ENCODE measurements at regions not wholly inside any gene's neighbourhood (a gene's known extent, or its start where the extent isn't known, plus 50 kb on each side); places are given as distances from the start of the nearest gene placed in this dataset.
"Not testable (repeated sequence)": the region's sequence is repeated elsewhere in the genome, so short reads cannot be mapped to it uniquely, and the experiment has no call there.

DNA sequence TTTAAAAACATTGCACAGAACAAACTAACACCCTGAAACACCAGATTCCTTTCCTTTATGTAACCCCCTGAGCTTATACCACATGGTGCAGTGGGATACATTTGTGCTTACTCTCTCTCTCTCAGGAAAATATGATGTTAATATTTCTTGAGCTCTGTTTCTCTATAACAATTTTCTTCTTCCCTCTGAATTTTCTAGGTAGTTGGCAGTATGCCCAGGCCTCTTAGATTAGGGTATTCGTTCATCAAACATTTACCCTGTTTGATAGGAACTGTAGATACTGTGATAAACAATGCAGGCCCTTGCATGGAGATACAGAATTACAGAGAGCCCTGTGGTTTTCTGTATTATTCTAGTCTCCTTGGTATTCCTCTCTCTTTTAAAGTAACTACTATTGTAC is 567.8 kb downstream of the IPMK start:
- Mint-ChIP-seq H3K9me3 (no peaks in the 10 kb centered on the region), H3K27ac (no peak overlapping the region), H3K4me1 (ENCODE audit: low read depth) (no peaks in the 10 kb centered on the region), H3K36me3 (ENCODE audit: low read depth) (no peaks in the 10 kb centered on the region), H3K4me3 (no peak overlapping the region), H3K27me3 (no peaks in the 10 kb centered on the region)
- intact Hi-C loops (cut with micrococcal nuclease), result no loop called here

DNA sequence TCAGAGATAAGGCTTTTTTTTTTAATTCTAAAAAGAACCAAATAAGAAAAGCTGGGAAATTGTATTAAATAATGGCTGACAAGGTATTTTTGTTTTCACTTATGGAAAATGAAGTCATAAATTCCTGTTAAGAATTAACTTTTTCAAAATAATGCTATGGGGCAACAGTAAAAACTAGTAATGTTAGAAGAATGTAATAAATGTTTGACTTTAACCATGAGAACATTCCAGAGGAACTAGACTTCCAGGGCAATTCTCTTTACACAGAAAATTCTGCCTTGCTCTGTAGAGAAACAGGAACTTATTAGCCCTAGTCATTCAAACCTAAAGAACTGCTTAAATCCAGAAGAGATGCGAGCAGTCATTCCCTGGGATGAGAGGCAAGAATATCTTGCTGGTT is 571.1 kb downstream of the IPMK start:
- no peaks in the 10 kb centered on the region for H3K9me3 Mint-ChIP-seq
- H3K27me3 Mint-ChIP-seq, result no peaks in the 10 kb centered on the region
- H3K4me1 Mint-ChIP-seq (ENCODE audit: low read depth), result no peaks in the 10 kb centered on the region

DNA sequence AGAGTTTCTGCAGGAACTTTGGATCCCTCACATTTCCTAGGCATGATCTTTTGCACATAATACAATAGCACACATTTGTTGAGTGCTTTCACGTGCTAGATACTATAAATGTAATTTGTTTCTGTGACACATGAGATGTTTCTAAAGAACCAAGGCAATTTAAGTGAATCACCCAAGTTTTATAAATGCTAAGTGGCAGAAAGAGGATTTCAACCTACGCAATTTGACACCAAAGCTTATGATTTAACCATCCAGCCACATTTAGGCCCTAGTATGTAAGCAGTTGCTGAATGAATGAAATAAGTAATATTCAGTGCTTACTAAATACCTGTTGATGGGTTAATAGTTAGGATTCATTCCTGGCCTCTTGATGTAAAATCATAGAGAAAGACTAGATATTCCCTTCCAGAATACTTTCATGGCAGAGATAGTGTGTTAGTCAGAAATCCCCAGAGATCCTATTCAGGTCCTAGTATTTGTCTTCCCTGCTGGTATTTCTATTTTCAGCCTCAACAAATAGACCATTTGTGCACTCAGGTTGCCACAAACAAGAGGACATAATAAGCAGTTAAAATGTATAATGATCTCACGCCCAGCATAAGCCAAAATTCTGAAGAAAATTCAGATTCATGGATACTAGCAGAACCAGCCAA is 572.6 kb downstream of the IPMK start:
- Mint-ChIP-seq H3K4me1 (ENCODE audit: low read depth) (no peaks in the 10 kb centered on the region), H3K36me3 (ENCODE audit: low read depth) (no peaks in the 10 kb centered on the region), H3K27me3 (no peaks in the 10 kb centered on the region), H3K27ac (no peak overlapping the region), H3K4me3 (no peak overlapping the region), H3K9me3 (no peaks in the 10 kb centered on the region)
- intact Hi-C loops (cut with micrococcal nuclease), result no loop called here

More for the DNA sequence above, 571.1 kb downstream of the IPMK start:
- H3K36me3 Mint-ChIP-seq (ENCODE audit: low read depth), result no peaks in the 10 kb centered on the region
- H3K4me3 Mint-ChIP-seq, result no peak overlapping the region
- no peak overlapping the region for H3K27ac Mint-ChIP-seq
- intact Hi-C loops (cut with micrococcal nuclease), result no loop called here

DNA sequence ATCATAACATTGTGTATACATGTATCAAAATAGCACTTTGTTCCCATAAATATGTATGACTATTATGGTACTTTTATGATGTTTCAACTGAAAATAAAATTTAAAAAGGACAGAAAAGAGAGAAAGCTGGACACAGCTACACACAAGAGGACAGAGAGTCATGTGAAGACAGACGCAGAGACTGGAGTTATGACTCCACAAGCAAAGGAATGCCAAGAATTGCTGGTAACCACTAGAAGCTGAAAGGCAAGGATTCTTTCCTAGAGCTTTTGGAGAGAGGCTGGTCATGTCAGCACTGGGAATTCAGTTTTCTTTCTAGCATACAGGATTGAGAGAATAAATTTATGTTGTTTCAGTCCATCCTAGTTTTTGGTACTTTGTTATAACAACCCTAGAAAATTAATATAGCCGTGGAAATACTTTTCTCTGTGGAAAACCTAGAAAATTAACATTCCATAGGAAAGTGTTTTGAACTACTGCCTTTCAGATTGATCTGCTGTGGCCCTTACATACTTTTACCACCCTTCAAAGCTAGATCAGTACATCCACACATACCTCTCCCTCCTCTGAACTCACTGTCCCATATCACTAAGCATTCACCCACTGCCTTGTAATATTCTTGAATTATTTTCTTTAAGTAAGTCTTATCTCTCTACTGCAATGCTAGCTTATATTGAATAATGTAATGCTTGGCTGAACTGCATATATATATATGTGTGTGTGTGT is 575.3 kb downstream of the IPMK start:
- Mint-ChIP-seq H3K27me3 (no peaks in the 10 kb centered on the region), H3K9me3 (no peaks in the 10 kb centered on the region), H3K36me3 (ENCODE audit: low read depth) (no peaks in the 10 kb centered on the region), H3K27ac (no peak overlapping the region), H3K4me3 (no peak overlapping the region), H3K4me1 (ENCODE audit: low read depth) (no peaks in the 10 kb centered on the region)
- intact Hi-C loops (cut with micrococcal nuclease), result no loop called here

DNA sequence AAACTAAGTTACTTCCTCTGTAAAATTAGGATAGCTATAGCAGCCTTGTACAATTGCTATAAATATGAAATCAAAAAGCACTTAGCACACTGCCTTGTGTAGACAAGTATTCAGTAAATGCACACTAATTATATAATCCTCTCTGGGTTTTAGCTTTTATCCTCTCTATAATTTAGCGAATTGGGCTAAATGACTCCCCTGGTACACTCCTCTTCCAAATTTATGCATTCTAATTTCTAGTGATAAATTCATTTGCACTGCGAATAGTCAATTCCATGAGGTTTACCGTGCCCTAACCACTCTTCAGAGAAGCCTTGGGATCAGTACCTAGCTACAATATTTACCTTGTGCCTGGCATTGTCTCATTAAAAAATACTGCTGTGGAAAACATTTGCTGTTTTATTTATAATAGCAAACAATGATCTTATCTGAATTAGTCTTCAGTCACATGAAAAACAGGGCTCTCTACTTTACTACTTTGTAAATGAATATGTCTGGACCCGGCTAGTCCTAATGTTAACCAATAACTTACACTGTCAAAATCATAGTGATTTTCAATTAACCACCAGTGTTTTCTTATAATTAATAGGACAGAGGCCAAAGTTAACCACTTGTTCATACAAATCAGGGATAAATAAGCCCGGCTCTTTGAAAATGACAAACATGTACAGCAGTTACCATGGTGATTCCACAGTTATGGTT is 577.9 kb downstream of the IPMK start:
- Mint-ChIP-seq H3K27me3 (no peaks in the 10 kb centered on the region), H3K9me3 (no peaks in the 10 kb centered on the region), H3K4me3 (no peak overlapping the region), H3K4me1 (ENCODE audit: low read depth) (no peaks in the 10 kb centered on the region), H3K36me3 (ENCODE audit: low read depth) (no peaks in the 10 kb centered on the region), H3K27ac (no peak overlapping the region)
- intact Hi-C loops (cut with micrococcal nuclease), result no loop called here

DNA sequence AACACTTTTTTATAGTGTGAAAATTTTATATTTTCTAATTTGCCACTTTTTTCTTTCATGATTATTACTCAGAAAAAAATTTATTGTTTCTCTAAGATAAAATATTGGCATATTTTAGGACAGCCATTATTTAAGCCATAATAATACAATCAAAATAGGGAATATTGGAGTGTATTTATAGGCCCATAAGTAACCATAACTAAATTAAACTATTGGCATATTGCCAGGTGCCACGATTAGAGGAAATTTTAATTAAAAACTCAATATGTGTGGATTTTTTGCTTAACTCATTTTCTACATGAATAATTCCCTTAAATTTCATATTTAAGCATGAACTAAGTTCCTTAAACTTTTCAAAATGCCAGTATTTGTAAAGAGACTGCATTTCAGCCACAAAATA is 587.8 kb downstream of the IPMK start:
- no peak overlapping the region for H3K4me3 Mint-ChIP-seq
- no peaks in the 10 kb centered on the region for H3K27me3 Mint-ChIP-seq
- no peaks in the 10 kb centered on the region for H3K36me3 Mint-ChIP-seq (ENCODE audit: low read depth)
- no peaks in the 10 kb centered on the region for H3K9me3 Mint-ChIP-seq
- H3K27ac Mint-ChIP-seq, result no peak overlapping the region
- intact Hi-C loops (cut with micrococcal nuclease), result no loop called here
- no peaks in the 10 kb centered on the region for H3K4me1 Mint-ChIP-seq (ENCODE audit: low read depth)

DNA sequence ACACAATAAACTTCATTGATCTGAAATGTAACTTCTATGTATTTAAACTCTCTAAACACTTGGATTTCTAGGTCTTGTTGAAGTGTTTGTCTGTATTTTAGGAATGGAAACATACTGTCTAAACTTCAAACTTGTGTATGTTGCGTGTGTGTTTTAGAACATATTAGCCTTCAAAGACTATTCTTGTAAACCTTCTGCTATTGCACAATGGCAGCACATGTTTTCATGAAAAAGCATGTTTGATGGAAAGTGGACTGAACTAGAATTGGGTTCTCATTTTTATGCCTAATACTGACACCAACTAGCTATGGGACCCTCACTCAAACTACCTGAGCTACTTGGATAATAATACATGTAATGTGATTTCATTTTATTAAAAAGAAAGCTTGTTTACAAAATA is 592.6 kb downstream of the IPMK start:
- Mint-ChIP-seq H3K27ac (no peak overlapping the region), H3K4me3 (no peak overlapping the region), H3K36me3 (ENCODE audit: low read depth) (no peaks in the 10 kb centered on the region), H3K9me3 (no peaks in the 10 kb centered on the region), H3K4me1 (ENCODE audit: low read depth) (no peaks in the 10 kb centered on the region), H3K27me3 (no peaks in the 10 kb centered on the region)
- intact Hi-C loops (cut with micrococcal nuclease), result no loop called here

DNA sequence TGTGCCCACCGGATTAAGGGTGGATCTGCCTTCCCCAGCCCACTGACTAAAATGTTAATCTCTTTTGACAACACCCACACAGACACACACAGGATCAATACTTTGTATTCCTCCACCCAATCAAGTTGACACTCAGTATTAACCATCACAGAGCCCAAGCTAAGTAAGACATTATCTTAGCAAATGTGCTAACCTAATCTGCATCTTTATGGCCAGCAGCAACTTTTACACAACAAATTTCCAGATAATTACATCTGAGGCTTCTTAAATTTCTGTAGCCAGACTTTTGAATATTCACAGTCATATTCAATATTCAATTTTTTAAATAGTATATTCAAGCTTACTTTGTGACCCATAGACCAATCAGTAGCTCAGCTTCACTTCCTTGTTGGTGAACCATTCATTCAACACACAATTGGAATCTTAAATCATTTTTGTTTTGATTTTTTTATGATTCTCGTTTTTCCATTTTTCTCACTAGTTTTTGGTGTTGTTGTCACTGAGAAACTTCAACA is 594.2 kb downstream of the IPMK start:
- H3K9me3 Mint-ChIP-seq, result no peaks in the 10 kb centered on the region
- no peaks in the 10 kb centered on the region for H3K4me1 Mint-ChIP-seq (ENCODE audit: low read depth)
- intact Hi-C loops (cut with micrococcal nuclease), result no loop called here
- H3K27me3 Mint-ChIP-seq, result no peaks in the 10 kb centered on the region
- H3K4me3 Mint-ChIP-seq, result no peak overlapping the region
- H3K36me3 Mint-ChIP-seq (ENCODE audit: low read depth), result no peaks in the 10 kb centered on the region
- H3K27ac Mint-ChIP-seq, result no peak overlapping the region

DNA sequence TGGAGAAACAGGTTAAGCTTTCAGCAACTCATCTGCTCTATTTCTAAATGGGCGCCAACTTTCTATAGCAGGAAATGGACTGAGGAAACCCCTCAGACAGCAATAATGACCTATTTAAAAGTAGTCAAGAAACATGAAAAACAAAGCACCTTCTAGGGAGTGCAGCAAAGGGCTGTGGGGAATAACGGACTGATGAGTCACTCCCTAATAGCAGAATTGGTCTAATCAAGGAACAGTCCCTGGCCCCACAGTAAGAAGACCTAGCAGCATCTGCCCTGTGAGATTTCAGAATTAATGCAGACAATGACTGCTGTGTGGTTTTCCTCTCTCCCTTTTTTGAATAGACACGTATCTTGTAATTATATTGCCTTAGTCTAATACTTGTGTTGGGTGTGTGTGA is 602.9 kb downstream of the IPMK start:
- Mint-ChIP-seq H3K36me3 (ENCODE audit: low read depth) (no peaks in the 10 kb centered on the region), H3K4me1 (ENCODE audit: low read depth) (no peaks in the 10 kb centered on the region), H3K9me3 (no peaks in the 10 kb centered on the region), H3K27me3 (no peaks in the 10 kb centered on the region), H3K27ac (no peak overlapping the region), H3K4me3 (no peak overlapping the region)
- intact Hi-C loops (cut with micrococcal nuclease), result no loop called here

DNA sequence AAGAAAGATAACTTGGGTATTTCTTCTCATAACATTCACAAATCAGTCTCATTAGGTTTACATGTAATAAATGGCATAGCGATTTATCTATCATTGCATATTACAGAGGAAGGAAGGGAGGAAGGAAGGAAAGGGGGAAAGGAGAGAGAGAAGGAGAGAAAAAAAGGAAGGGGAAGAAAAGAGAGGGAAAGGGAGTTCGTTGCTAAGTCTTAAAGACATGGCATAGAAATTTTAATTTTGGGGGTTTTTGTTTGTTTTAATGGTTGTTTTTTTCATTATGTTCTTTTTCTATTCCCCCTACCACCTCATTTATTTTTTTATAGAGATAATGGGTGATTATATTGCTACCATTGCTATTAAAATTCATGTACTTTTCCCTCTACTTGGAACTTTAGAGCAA is 604.3 kb downstream of the IPMK start:
- Mint-ChIP-seq H3K27ac (no peak overlapping the region), H3K4me1 (ENCODE audit: low read depth) (no peaks in the 10 kb centered on the region), H3K9me3 (no peaks in the 10 kb centered on the region), H3K27me3 (no peaks in the 10 kb centered on the region), H3K4me3 (no peak overlapping the region), H3K36me3 (ENCODE audit: low read depth) (no peaks in the 10 kb centered on the region)
- intact Hi-C loops (cut with micrococcal nuclease), result no loop called here

DNA sequence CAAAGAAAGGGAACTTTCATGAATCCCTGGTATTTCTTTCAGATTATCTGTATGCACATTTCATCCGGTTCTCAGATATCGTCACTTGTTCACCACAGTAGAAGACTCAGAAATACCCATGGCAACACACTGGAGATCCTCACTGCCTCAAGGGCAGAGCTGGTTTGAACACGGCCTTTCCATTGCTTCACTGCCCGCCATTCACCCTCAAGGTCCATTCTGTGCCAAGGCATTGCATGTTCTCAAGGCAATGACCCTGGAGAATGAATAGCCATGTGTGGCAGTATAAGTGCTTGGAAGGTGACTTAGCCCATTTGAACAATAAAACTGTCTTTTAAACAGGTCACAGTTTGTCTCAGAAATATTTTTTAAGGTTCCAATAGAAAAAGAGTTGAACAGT is 606.5 kb downstream of the IPMK start:
- Mint-ChIP-seq H3K4me3 (no peak overlapping the region), H3K9me3 (no peaks in the 10 kb centered on the region), H3K4me1 (ENCODE audit: low read depth) (no peaks in the 10 kb centered on the region), H3K36me3 (ENCODE audit: low read depth) (no peaks in the 10 kb centered on the region), H3K27ac (no peak overlapping the region), H3K27me3 (no peaks in the 10 kb centered on the region)
- intact Hi-C loops (cut with micrococcal nuclease), result no loop called here

DNA sequence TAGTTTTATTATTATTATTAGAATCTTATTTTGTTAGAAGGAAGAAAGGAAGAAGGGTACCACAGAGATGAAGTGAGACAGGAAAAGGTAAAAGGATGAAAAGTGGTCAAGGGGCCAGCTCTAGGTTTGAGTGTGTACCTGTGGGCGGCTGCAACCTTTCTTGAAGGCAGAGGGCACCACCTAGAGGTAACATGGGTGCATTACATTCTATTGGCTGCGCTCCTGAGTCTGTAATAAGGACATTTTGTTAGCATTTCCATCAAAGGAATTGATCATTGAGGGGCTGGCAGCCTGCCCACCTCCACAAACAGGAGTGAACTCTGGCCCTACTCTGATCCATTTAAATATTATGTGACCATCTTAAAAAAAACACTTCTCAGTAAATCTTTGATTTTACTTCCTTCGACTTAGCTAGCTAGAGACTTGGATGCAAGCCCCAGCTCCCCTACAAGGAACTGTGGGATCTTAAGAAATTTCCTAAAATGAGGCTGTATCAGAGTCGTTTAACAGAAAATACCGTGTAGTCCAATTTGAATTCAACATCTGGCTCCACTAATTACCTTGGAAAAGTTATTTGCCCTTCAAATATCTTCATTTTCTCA is 610.4 kb downstream of the IPMK start:
- Mint-ChIP-seq H3K9me3 (no peaks in the 10 kb centered on the region), H3K27me3 (no peaks in the 10 kb centered on the region), H3K36me3 (ENCODE audit: low read depth) (no peaks in the 10 kb centered on the region), H3K4me1 (ENCODE audit: low read depth) (no peaks in the 10 kb centered on the region), H3K4me3 (no peak overlapping the region), H3K27ac (no peak overlapping the region)
- intact Hi-C loops (cut with micrococcal nuclease), result no loop called here

DNA sequence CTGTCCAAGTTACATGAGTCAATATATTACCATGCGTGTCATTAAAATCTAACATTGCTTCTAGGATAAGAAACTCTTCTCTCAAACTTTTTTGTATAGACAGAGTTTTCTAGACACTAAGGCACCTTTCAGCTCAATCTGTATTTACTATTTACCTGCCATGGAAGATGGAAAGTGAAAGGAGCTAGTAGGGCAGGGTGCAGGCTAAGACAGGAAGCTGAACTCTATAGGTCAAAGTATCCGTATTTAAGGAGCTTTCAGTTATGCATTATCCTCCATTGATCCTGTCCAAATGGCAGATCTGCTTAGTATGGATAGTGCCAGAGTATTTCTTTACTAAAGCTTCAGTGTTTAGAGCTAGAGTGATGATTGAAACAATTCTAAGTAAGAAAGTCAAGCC is 612.8 kb downstream of the IPMK start:
- intact Hi-C loops (cut with micrococcal nuclease), result no loop called here
- Mint-ChIP-seq H3K27ac (no peak overlapping the region), H3K9me3 (no peaks in the 10 kb centered on the region), H3K4me1 (ENCODE audit: low read depth) (no peaks in the 10 kb centered on the region), H3K36me3 (ENCODE audit: low read depth) (no peaks in the 10 kb centered on the region), H3K4me3 (no peak overlapping the region), H3K27me3 (no peaks in the 10 kb centered on the region)

DNA sequence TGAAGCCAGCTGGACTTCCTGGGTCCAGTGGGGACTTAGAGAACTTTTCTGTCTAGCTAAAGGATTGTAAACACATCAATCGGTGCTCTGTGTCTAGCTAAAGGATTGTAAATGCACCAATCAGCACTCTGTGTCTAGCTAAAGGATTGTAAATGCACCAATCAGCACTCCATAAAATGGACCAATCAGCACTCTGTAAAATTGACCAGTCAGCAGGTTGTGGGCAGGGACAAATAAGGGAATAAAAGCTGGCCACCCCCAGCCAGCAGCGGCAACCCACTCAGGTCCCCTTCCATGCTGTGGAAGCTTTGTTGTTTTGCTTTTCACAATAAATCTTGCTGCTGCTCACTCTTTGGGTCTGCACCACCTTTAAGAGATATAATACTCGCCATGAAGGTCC is 622.6 kb downstream of the IPMK start:
- H3K36me3 Mint-ChIP-seq (ENCODE audit: low read depth); intact Hi-C loops (cut with micrococcal nuclease); H3K27ac Mint-ChIP-seq; H3K4me3 Mint-ChIP-seq; H3K4me1 Mint-ChIP-seq (ENCODE audit: low read depth); H3K27me3 Mint-ChIP-seq; H3K9me3 Mint-ChIP-seq: not testable (repeated sequence)

All from dendritic cell treated with granulocyte-macrophage colony-stimulating factor and Interleukin-4, amounts not matched to agents 40 ng/mL and 50 ng/mL, for 4 days (primary cell).